Calu3 (cell line): ENCODE measurements at regions not wholly inside any gene's neighbourhood (a gene's known extent, or its start where the extent isn't known, plus 50 kb on each side); places are given as distances from the start of the nearest gene placed in this dataset.

ENCODE experiments used
- BruUV-seq: library from RNA; stranded (reverse); fragments of 400-500 nt; replicated peaks from 2 replicates; lab custom pipeline; 2021; lab: Mats Ljungman, UMichigan
- CTCF ChIA-PET: fragments of 300-600 bp; sonication (Branson Sonifier 250); formaldehyde crosslinking; loops from one replicate; lab custom pipeline; 2022; ENCODE audit warnings: antibody characterized with exemption; lab: Charles Lee
- DNase-seq: peaks from one replicate; pipeline ENCODE4 v3.0.0; 2022
- H3K27ac Mint-ChIP-seq: one replicate; pipeline ENCODE4 v1.8.0; 2022; ENCODE audit warnings: mixed read lengths; ENCODE audit not compliant: unreplicated experiment
- H3K27me3 Mint-ChIP-seq: one replicate; pipeline ENCODE4 v1.8.0; 2022; ENCODE audit warnings: mixed read lengths; ENCODE audit not compliant: unreplicated experiment
- H3K36me3 Mint-ChIP-seq: one replicate; pipeline ENCODE4 v1.8.0; 2022; ENCODE audit warnings: mild to moderate bottlenecking, moderate library complexity, mixed read lengths; ENCODE audit not compliant: insufficient read depth, unreplicated experiment
- H3K4me1 Mint-ChIP-seq: one replicate; pipeline ENCODE4 v1.8.0; 2022; ENCODE audit warnings: mild to moderate bottlenecking, low read depth, mixed read lengths; ENCODE audit not compliant: unreplicated experiment
- H3K4me3 Mint-ChIP-seq: one replicate; pipeline ENCODE4 v1.8.0; 2022; ENCODE audit warnings: mild to moderate bottlenecking, low read depth, moderate library complexity, mixed read lengths; ENCODE audit not compliant: unreplicated experiment
- H3K9me3 Mint-ChIP-seq: one replicate; pipeline ENCODE4 v1.8.0; 2022; ENCODE audit warnings: low read depth, mixed read lengths; ENCODE audit not compliant: unreplicated experiment
- intact Hi-C: fragments of 100-400 bp; cut with micrococcal nuclease; formaldehyde crosslinking; loops from one replicate; pipeline ENCODE4 v1.10.0; 2022; ENCODE audit not compliant: unreplicated experiment
- TF ChIP-seq, protein P1 (sequence below): fragments of 200-600 bp; IDR thresholded peaks from one replicate; pipeline ENCODE4 v1.8.0; 2022; ENCODE audit warnings: antibody characterized with exemption; ENCODE audit not compliant: unreplicated experiment

DNA sequence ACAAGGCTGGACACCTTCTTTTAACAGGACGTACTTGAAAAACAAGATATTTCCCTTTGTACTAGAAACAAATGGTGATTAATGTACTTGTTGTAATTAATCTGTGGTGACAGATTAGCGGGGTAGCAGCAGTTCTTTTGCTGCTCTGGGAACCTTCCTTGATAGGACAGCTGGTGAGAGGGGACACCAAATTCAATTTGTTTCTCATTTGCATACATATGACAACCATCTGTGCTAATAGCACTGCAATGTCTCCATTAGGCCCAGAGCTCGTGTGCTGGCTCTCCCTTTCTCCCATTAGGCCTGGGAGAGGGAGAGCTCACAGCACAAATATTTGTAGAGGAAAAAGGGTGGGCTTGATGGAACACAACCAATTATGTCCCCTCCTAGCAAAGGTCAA lies 221.0 kb upstream of the HS3ST3A1 start:
- intact Hi-C loops = no loop called here
- Mint-ChIP-seq H3K27ac (no peak overlapping the region), H3K9me3 (peaks cover 16% of the 10 kb centered on the region), H3K36me3 (no peaks in the 10 kb centered on the region), H3K4me3 (no peak overlapping the region), H3K4me1 (no peaks in the 10 kb centered on the region), H3K27me3 (no peaks in the 10 kb centered on the region)
- TF ChIP-seq, protein P1, sequence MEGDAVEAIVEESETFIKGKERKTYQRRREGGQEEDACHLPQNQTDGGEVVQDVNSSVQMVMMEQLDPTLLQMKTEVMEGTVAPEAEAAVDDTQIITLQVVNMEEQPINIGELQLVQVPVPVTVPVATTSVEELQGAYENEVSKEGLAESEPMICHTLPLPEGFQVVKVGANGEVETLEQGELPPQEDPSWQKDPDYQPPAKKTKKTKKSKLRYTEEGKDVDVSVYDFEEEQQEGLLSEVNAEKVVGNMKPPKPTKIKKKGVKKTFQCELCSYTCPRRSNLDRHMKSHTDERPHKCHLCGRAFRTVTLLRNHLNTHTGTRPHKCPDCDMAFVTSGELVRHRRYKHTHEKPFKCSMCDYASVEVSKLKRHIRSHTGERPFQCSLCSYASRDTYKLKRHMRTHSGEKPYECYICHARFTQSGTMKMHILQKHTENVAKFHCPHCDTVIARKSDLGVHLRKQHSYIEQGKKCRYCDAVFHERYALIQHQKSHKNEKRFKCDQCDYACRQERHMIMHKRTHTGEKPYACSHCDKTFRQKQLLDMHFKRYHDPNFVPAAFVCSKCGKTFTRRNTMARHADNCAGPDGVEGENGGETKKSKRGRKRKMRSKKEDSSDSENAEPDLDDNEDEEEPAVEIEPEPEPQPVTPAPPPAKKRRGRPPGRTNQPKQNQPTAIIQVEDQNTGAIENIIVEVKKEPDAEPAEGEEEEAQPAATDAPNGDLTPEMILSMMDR = no peak
- no TSS peak for BruUV-seq
- DNase-seq = no peak
- CTCF ChIA-PET = no interaction called here

DNA sequence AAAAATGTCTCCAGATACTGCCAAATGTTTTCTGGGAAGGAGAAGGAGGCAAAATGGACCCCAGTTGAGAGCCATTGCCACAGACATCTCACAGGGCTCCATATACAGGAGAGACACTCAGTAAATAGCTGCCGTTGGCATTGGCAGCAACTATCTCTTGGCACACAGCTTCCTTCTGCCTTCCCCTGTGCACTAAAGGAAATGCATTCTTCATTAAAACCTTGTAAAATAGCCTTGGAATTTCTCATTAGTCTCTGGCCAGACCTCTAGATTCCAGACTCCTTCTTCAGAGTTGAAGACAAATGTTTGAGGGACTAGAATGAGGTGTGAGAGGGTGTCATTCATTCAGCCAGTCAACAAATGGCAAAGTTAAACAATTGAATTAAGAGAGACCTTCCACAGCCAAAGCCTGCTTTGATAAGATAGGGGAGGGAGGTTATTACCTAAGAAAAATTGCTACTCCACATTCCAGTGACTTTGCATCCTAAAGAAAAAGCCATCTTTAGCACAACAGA lies 223.9 kb upstream of the HS3ST3A1 start:
- H3K4me1 Mint-ChIP-seq = no peaks in the 10 kb centered on the region
- H3K27ac Mint-ChIP-seq = no peak overlapping the region
- H3K27me3 Mint-ChIP-seq = no peaks in the 10 kb centered on the region
- no peak for DNase-seq
- CTCF ChIA-PET = no interaction called here
- intact Hi-C loops = no loop called here
- H3K9me3 Mint-ChIP-seq = peaks cover 9% of the 10 kb centered on the region
- BruUV-seq = no TSS peak
- TF ChIP-seq, protein P1 = no peak
- H3K4me3 Mint-ChIP-seq = no peak overlapping the region
- H3K36me3 Mint-ChIP-seq = no peaks in the 10 kb centered on the region

DNA sequence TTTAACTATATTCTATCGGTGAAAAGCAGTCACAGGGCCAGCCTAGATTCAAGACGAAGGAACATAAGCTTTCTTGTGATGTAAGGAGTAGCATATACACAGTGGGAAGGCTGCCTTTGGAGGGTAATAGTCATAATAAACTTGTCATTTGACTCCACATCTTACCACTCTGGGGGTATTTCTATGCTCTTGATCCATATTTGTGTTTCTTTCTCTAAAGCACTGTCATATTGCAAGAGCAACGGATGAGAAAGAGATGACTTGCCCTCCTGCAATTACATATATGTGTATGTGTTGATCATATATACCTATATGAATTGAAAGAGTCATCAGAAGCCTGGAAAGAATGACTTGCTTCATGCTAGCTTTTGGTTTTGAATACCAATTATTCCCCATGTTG lies 225.4 kb upstream of the HS3ST3A1 start:
- TF ChIP-seq, protein P1 = no peak
- Mint-ChIP-seq H3K4me3 (no peak overlapping the region), H3K36me3 (no peaks in the 10 kb centered on the region), H3K9me3 (peaks cover 3% of the 10 kb centered on the region), H3K4me1 (no peaks in the 10 kb centered on the region), H3K27me3 (no peaks in the 10 kb centered on the region), H3K27ac (no peak overlapping the region)
- intact Hi-C loops = no loop called here
- CTCF ChIA-PET = no interaction called here
- no peak for DNase-seq
- no TSS peak for BruUV-seq

DNA sequence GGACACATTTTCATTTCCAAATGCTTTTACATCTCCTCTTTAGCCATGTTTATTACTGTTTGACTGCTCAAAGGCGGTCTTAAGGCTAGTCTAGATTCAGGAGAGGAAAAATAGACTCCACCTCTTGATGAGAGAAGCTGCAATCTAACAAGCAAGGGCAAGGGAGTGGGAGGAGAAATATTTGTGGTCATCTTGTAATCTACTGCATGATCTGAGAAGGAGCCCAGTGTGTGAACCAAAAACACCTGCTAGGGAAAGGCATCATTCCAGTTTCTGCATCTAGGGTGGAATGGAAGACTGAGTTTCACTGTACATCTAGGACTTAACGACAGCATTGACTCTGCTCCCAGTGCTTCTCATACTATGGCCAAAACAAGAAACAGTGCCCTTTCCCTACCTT lies 232.2 kb upstream of the HS3ST3A1 start:
- H3K27me3 Mint-ChIP-seq = no peaks in the 10 kb centered on the region
- intact Hi-C loops = no loop called here
- CTCF ChIA-PET = no interaction called here
- no peak overlapping the region for H3K4me3 Mint-ChIP-seq
- TF ChIP-seq, protein P1 = no peak
- peaks cover 2% of the 10 kb centered on the region for H3K9me3 Mint-ChIP-seq
- no peaks in the 10 kb centered on the region for H3K4me1 Mint-ChIP-seq
- BruUV-seq = no TSS peak
- no peak for DNase-seq
- no peak overlapping the region for H3K27ac Mint-ChIP-seq
- H3K36me3 Mint-ChIP-seq = no peaks in the 10 kb centered on the region
